DMS53 treated with DMSO at 0.1 percent for 48 hours (cell line): ENCODE measurements at regions not wholly inside any gene's neighbourhood (a gene's known extent, or its start where the extent isn't known, plus 50 kb on each side); places are given as distances from the start of the nearest gene placed in this dataset.
"Not testable (repeated sequence)": the region's sequence is repeated elsewhere in the genome, so short reads cannot be mapped to it uniquely, and the experiment has no call there.

ENCODE experiments used
- DNase-seq: peaks from one replicate; lab custom pipeline; 2025; ENCODE audit not compliant: unreplicated experiment; lab: John Stamatoyannopoulos, UW

DNA sequence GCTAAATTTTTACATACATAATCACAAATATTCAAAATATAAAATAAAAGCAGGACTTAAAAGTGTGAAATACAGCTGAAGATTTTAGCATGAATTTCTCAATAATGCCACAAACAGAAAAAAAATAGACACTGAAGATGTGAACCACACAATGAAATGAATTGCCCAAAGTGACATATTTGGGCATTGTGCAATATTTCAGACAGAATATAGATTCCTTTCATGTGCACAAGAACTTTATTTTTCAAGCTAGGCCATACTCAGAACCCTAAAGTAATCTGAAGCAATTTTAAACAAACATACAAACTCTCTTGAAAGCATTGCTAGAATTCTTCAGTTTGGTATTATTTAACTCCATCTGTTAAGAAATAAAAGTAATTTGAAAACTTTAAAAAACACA lies 764.1 kb downstream of the STIM2 start:
- DNase-seq: no peak

DNA sequence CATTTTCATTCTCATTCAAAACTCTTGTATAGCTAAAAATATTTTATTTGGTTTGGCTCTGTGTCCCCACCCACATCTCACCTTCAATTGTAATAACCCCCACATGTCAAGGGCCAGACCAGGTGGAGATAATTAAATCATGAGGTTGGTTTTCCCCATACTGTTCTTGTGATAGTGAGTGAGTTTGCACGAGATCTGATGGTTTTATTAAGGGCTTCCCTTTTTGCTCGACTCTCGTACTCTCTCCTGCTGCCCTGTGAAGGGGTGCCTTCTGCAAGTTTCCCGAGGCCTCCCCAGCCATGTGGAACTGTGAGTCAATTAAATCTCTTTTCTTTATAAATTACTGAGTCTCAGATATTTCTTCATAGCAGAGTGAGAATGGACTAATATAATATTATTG lies 768.0 kb downstream of the STIM2 start:
- no peak for DNase-seq

DNA sequence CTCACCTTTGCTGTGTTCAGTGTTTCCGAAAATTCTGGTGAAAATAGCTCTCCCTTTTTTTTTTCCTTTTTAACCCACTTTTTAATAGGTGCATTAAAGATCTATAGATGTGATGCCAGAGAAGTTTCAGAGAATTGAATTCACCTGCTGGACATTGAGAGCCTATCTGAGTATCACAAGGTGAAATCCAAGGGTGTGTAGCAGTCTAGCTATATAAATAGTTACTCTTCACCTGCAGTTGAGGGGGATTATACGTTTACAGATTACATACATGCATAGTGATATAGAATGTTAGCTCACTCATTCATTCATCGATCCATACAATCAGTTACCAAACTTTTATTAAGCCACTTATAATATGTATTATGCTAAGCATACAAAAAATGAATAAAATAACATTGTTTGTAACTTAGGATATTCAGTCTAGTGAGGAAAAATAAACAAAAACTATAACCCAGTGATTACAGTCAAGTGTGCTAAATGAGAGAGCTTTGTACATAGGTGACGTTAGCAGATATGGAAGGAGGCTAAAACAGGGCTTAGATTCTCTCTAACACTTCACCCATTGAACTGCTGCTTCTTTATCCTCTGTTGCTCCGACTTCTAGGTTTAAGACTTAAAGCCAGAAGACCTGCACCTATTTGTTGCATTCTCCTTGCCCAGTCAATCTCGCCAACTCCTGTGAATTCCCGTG lies 769.0 kb downstream of the STIM2 start:
- DNase-seq: no peak

DNA sequence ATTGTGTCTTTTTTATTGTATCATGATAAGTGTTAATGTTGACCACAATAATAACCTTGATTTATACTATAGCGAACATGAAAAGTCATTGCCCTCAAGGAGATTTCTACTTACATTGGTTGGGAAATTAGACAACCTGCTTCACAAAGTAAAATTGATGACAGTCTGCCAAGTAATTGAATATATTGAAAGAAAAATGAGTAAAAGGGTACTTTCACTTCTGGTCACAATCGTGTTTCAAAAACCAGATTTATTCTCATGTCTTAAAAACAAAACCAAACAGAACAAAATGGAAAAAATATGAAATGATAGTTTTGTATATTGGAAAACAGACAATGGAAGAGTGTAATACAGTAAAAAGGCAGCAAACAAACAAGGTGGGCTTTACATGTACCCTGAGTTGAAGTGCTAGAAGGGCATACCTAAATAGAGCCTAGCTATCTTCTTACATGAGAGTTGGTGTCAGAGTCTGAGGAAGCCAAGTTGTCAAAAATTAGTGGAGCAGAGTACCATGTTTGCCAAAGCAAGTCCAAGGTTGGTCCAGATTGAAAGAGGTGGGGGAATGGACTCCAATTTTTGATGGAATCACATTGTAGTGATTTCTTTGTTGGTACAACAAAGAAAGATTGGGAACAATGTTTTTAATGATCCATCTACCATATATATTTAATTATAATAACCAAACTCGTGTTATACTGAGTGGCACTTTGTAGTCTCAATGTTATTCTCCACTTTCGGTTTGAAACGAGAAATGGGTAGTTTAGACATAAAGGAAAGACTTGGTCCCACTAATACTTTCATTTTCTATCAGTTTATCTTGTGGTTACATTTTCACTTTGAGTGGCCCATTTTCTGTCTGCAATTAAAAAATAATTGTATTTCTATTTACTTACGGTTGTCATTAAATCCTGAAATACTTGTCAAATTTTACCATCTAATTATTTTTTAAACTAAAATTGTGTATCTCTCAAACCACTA lies 775.6 kb downstream of the STIM2 start:
- DNase-seq: no peak

DNA sequence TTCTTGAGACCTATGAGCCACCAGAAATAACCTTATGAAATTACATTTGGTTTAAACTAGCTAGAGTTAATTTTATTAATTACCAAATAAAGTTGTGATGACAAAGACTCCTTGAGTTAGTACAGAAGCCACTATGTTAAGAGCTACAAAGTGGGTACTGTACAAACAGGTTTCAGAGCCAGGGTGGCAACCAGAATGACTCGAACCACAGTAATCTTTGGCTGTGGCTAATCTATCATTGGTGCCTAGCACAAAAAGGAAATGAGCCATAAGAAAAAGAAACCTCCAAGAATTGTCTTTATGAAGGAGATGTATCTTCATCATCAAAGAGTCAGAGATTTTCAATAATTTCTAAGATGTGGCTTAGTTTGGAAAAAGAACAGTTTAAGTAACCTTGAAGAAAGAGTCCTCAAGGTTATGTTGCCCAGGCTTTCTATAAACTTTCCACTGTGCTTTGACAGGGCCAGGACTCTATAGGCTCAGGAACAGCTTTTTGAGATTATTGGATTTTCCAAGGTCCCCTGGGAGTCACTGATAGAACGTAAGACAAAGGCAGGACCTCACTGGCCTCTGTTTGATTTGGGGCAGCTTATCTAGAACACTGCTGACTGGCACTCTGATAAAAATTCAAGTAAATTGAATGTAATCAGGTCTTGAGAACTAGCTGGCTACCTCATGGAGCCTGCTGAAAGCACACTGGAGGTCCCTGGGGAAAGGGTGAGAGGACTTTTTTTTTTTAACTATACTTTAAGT lies 777.7 kb downstream of the STIM2 start:
- DNase-seq: no peak

DNA sequence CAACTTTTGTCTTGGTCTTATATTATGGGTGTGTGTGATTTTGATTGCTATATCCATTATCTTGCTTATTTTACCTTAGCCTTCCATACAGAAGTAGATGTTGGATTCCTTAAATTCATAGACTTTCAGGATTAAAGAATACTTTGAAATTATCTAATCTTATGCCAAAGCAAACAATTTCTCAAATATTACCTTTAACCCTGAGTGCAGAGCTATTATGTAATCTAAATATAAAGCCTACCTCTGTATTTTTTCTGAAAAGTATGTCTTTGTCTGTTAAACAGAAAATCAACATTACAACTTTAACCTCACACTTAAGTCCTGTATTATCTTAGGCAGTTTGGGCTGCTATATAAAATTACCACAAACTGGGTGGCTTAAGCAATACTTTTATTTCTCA lies 782.5 kb downstream of the STIM2 start:
- DNase-seq: no peak

DNA sequence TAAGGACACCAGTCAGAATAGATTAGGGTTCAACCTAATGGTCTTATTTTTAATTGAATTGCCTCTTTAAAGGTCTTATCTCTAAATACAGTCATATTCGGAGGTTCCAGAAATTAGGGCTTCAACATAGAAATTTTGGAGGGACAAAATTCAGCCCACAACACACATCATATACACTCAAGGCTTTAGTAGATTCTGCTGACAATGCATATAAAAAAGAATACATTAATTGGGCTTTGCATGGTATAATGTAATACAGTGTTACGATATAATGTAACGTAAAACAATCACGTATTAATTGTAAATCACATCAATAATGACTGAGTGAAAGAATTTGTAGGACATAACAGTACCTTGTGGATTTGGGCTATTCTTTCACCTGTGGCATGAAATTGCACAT lies 787.8 kb downstream of the STIM2 start:
- no peak for DNase-seq

DNA sequence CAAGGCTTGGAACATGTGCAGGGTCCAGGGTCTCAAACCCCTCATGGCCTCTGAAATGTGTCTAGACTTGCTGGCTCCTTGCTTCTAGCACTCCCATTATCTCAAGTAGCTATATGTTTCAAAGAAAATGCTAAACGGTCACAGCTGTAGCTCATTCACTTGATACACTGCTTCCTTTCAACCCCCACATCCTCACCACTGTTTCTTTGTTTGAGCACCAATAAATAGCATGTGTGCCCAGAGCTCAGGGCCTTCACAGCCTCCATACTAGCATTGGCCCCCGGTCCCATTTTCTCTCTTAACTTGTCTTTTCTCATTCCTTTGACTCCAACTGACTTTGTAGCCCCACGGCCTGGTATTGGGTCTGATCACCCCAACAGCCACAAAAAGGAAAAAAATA lies 801.8 kb downstream of the STIM2 start:
- DNase-seq: no peak

DNA sequence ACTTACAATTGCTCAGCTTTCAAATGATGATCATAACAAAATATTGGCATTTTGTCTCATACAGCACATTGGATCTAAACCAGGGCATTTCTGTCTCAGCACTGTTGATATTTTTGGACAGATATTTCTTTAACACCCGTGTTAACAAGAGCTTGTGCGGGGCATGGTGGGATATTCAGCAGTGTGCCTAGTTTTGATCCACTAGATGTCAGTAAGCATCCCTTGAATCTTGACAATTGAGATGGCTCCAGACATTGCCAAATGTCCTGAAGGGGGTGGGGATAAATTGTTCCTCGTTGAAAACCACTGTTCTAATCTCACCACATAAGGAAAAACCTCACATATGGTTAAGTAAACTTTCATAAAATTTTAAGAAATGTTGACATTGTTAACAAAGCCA lies 806.3 kb downstream of the STIM2 start:
- DNase-seq: no peak

DNA sequence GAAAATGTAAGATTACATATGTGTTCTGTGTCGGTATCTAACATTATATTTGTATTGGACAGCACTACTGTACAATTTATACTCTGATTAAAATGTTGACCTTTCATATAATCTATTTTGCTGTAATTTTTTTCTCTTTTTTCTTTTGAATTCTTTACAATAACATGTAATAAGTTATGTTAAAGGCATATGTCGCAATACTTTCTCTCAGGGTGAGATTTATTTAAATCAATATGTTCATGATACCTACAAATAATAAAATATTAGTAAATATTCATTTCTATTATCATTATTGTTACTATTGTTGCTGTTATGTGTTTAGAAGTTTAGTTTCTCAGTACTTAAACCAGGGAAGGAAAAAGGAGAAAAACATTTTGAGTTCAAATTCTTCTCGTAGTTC lies 807.4 kb downstream of the STIM2 start:
- no peak for DNase-seq

DNA sequence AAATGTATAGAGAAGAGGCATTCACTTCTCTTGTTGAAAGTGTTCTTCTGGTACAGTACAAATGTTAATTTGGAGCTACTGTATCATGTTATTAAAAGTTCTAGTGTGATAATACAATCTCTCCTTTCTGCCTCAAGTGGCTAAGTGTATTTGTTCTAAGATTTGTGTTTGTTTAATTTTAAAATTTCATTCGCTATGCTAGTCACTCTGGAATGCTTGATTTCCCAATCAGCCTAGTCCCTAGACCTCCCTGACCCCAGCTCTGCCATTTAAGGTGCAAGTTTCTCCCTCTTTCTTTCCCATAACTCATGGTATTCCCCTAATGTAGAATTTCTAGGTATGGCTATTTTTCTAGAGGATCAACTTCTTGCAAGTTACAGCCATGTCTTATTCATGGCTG lies 817.4 kb downstream of the STIM2 start:
- DNase-seq: no peak

DNA sequence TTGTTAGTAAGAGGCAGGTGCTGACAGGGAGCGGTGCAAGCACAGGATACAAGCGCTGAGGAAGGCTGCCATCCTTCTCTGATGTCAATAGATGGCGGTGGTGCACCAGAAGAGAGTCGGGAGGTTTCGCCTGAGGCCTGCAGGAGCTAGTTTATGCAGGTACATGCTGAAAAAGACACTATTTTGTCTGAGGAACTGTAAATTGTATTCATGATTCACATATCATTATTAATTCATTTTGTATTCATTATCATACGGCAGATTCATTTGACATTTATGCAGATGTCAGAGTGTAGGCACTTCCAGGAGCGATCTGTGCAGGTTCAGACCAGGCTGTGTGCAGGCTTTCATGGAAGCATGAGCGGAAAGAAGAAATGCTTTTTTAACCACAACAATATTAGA lies 824.0 kb downstream of the STIM2 start:
- peak; percentile 85 for DNase-seq

DNA sequence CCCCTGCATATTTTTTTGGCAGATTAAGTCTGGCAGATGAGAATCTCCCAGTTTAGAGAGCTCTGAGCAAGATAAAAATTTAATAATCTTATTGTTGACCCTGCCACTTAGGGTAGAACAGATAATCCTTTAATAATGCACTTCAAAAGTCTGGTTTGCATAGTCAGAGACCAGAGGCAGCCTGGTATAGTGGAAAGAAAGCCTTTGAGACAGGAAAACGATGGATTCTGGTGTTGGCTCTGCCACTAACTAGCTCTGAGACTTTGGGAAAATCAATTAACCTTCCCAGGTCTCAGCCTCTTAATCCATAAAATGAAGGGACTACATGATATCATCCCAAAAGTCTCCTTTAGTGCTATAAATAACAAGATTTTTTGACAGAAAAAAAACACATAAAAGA lies 824.5 kb downstream of the STIM2 start:
- DNase-seq: no peak

DNA sequence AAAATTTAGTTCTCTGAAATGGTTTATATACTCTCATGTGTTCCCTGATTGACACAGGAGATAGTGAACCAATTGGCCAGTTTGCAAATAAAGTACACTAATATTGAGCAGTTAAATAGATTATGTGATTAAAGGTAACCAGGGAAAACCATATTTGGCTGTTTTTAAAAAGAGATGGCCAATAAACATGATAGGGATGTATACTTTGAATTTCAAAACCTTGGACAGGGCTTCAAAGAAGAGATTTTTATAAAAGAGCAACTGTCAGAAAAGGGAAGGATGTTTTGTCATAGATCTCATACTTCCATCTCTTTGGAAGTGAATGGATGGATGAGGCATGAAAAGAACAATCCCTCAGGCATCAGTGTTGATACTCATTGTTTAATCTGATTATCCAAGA lies 825.3 kb downstream of the STIM2 start:
- no peak for DNase-seq

DNA sequence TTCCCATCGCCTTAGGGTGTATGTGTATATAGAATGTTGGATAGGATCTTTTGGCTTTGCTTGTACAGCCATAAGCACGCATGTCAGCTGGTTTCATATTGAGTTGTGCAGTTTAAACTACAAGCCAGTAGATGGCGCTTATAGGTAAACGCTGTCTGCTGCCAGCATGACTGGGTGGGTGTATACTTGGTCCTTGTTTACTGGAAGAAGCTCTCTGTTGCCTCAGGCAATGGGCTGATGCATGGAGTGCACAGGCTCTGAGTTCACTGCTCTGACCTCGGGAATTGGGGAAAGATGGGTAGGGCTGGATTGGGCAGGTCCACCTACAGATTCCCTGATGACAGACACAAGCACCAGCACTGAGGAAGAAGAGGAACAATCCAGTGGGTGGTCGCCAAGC lies 831.5 kb downstream of the STIM2 start:
- DNase-seq: peak; percentile 58

DNA sequence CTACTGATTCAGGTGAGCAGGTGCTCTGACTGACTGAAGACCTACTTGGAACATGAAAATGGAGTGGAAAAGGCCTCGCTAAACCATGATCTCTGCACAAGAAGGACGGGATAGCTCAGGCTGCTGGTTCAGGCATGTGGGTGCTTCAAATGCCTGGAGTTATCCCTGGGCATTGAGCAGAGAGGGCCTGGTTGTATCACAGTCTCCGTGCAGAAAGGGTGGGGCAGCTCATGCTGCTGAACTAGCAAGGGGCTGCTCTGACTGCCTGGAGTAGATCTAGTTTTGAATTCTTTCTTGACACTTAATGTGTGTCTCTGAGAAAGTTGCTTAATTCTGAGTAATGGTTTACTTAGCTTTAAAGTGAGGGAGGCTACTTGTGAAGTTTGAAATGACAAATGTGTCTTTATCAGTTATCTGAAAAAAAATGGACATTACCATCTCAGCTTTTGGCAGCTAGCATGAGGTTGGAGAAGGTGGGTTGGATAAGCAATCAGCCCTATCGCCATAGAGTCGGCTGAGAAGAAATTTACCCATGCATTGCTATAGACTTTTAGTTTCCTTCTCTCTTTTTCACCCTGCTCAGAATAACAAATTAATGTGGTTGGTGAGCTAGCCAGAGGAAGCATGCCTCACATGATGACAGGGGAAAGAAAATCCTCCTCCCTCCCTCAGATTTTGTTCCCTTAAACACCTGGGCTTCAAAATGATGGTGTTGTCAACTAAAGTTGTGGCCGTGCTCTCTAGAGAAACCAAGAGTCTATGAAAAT lies 832.4 kb downstream of the STIM2 start:
- no peak for DNase-seq

DNA sequence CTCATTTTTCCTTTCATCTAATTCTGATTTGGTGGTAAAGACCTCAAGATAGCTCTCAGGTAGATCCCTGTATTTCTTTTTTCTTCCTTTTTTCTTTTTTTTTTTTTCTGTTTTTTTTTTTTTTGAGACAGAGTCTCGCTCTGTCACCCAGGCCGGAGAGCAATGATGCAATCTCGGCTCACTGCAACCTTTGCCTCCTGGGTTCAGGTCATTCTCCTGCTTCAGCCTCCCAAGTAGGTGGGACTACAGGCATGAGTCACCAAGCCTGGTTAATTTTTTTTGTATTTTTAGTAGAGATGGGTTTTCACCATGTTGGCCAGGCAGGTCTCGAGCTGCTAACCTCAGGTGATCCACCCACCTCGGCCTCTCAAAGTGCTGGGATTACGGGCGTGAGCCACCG lies 835.6 kb downstream of the STIM2 start:
- DNase-seq: not testable (repeated sequence)

DNA sequence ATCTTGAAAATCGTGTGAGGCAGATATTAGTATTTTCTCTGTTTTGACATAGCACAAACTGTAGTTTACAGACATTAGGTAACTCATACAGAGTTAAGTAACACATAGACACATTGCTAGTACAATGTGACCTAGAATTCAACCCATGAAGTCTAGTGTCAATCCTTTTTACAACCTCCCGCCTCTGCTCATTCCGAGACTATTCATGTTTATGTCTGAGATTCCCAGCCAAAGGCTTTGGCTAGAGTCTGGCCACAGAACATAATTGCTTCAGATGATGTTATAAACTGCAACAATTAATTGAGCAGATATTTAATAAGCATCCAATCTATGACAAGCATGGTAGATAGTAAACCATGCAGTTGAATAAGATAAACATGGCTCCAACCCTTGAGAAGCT lies 841.0 kb downstream of the STIM2 start:
- no peak for DNase-seq

DNA sequence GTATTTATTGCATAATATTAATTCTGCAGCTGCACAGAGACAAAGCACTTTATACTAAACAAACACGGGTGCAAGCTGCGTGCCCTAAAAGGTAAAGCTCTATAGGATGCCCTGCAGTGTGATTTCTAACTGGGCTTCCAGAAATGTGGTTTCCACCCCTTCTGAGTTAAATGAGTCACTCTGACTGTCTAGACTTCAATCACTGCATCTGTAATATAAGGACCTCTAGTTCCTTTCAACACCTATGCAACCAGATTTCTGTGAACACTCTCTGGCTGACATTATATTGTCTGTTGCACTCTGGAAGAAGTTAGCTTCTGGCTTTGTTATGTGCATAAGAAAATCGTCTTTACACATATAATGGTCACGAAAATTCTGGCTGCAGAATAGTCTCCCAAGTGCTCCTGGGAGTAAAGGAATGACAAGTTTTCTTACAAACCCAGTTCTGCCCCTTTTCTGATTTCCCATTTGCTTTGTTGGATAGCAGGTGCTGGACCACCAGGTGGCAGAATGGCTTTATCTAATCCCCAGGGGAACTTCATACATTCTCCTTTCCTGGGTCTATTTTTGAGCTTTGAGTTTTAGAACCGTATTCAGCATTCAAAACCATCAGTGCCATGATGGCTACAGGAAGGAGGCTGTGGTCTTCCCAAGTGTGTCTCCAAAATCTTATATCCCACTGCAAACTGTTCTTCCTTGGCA lies 842.2 kb downstream of the STIM2 start:
- DNase-seq: peak; percentile 41

DNA sequence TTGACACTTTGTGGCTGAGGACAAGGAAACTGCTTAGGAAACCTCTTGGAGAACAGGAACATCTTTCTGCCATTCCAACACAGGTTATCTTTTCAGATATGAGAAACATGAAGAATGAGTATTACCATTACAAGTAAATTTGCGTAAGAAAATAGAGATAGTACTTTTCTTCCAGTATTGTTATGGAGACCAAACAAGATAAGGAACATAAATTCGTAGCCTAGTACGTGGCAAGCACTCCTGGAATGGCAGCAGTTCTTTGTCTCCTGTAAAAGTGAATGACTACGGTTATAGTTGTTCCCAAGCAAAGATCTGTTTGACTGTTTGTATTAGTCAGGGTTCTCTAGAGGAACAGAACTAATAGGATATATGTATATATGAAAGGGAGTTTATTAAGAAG lies 843.1 kb downstream of the STIM2 start:
- no peak for DNase-seq
